Fibroblast of lung (primary cell): ENCODE measurements at regions not wholly inside any gene's neighbourhood (a gene's known extent, or its start where the extent isn't known, plus 50 kb on each side); places are given as distances from the start of the nearest gene placed in this dataset.

Source experiments
- CTCF ChIP-seq, 2 donors: IDR thresholded peaks in 1 of 2; conservative IDR thresholded peaks in 1 of 2; 1 replicate in 1 of 2; 2 replicates in 1 of 2; pipeline ENCODE4 v1.5.1; 2011 to 2012; ENCODE audit warnings: low read length in 2 of 2, control low read depth in 1 of 2, inconsistent platforms in 1 of 2, low read depth in 1 of 2, mild to moderate bottlenecking in 1 of 2
- EZH2 ChIP-seq: IDR thresholded peaks from 2 replicates; pipeline ENCODE4 v1.5.1; 2012; ENCODE audit warnings: low read length, control low read depth, mild to moderate bottlenecking; ENCODE audit errors: missing control alignments

- TF ChIP-seq CTCF (conservative IDR thresholded peaks at IDR 0.05 in 1 of 2, IDR thresholded peaks at IDR 0.05 in 1 of 2; ENCODE audit: low read depth in 1 of 2, low read length in 2 of 2) (no peak), EZH2 (no peak)
Measured at GRCh38 chr13:42377640-42378382, 105.9 kb downstream of the AKAP11 start.
